K562 (cell line): ENCODE measurements at regions not wholly inside any gene's neighbourhood (a gene's known extent, or its start where the extent isn't known, plus 50 kb on each side); places are given as distances from the start of the nearest gene placed in this dataset.

Experiments
- ATAC-seq: fragments of 200-7000 bp; cut with Tn5 transposase; 3 replicates; pipeline ENCODE4 v1.9.1; 2020; ENCODE audit warnings: moderate library complexity
- BruUV-seq: library from RNA; stranded (reverse); fragments of 400-500 nt; replicated peaks from 2 replicates; lab custom pipeline; 2021; lab: Mats Ljungman, UMichigan
- CTCF ChIA-PET: fragments of 300-600 bp; formaldehyde crosslinking; extraction: SDS; loops from one replicate; lab custom pipeline; 2021; ENCODE audit warnings: low intra/inter-chr PET ratio; lab: Yijun Ruan, JAX
- POLR2A ChIA-PET: fragments of 300-600, 350-650 bp; sonication (Branson Sonifier 250); formaldehyde crosslinking; extraction: SDS; loops from one replicate; lab custom pipeline; 2021; ENCODE audit warnings: antibody characterized with exemption, inconsistent platforms; lab: Yijun Ruan, JAX
- DNase-seq, 4 experiments: peaks; one replicate each; pipeline versions ENCODE4 v3.0.0 to v3.0.0-alpha.2; 2011 to 2018; ENCODE audit warnings: low spot score in 3 of 4, mixed read lengths in 3 of 4; ENCODE audit errors: extremely low read depth in 1 of 4
- FAIRE-seq: peaks from 2 replicates; lab custom pipeline; 2011; peaks lifted over from hg19 to GRCh38; lab: Jason Lieb, UNC
- H2AFZ ChIP-seq: 2 replicates; pipeline ENCODE4 v1.6.0; 2011; ENCODE audit warnings: low read depth, low read length, control low read depth, inconsistent platforms
- H3K27ac ChIP-seq: fragments of 200-600 bp; 3 replicates; pipeline ENCODE4 v1.8.0; 2011; ENCODE audit warnings: low read depth, mild to moderate bottlenecking, control low read depth, inconsistent platforms, low read length, moderate library complexity, mixed read lengths; ENCODE audit errors: extremely low read depth
- H3K27me3 ChIP-seq, 2 experiments: fragments of 300-600 bp in 1 of 2; 2 replicates in 1 of 2; 3 replicates in 1 of 2; pipeline versions ENCODE4 v1.6.0 to v1.8.0; 2011; ENCODE audit warnings: inconsistent platforms in 2 of 2, low read length in 2 of 2, mild to moderate bottlenecking in 1 of 2, mixed read lengths in 1 of 2, moderate library complexity in 1 of 2; ENCODE audit not compliant: control insufficient read depth in 2 of 2, insufficient read depth in 2 of 2
- H3K36me3 ChIP-seq: fragments of 300-600 bp; 3 replicates; pipeline ENCODE4 v1.8.0; 2011; ENCODE audit warnings: mild to moderate bottlenecking, low read length, inconsistent platforms; ENCODE audit not compliant: control insufficient read depth, insufficient read depth
- H3K4me1 ChIP-seq, 2 experiments: fragments of 200-600 bp in 1 of 2; replicated peaks in 1 of 2; 2 replicates in 1 of 2; 3 replicates in 1 of 2; pipeline versions ENCODE4 v1.5.1 to v1.8.0; 2011; ENCODE audit warnings: inconsistent platforms in 2 of 2, low read length in 2 of 2, mild to moderate bottlenecking in 1 of 2, mixed read lengths in 1 of 2, moderate library complexity in 1 of 2; ENCODE audit not compliant: control insufficient read depth in 2 of 2, insufficient read depth in 2 of 2
- H3K4me2 ChIP-seq: 2 replicates; pipeline ENCODE4 v1.6.1; 2011; ENCODE audit warnings: low read length, control low read depth, inconsistent platforms, mixed read lengths; ENCODE audit not compliant: insufficient read depth
- H3K4me3 ChIP-seq: fragments of 200-600 bp; sonication (generic), shearing (Covaris generic); 2 replicates; pipeline ENCODE4 v1.5.1; 2016; ENCODE audit warnings: control low read depth, inconsistent platforms
- H3K79me2 ChIP-seq: fragments of 200-600 bp; 3 replicates; pipeline ENCODE4 v1.8.0; 2011; ENCODE audit warnings: low read length, inconsistent platforms; ENCODE audit not compliant: control insufficient read depth, insufficient read depth
- H3K9ac ChIP-seq, 2 experiments: 2 replicates each; pipeline versions ENCODE4 v1.6.0 to v1.6.1; 2011; ENCODE audit warnings: low read depth in 2 of 2, low read length in 2 of 2, control low read depth in 1 of 2, inconsistent platforms in 1 of 2, mild to moderate bottlenecking in 1 of 2, mixed read lengths in 1 of 2; ENCODE audit not compliant: insufficient read depth in 1 of 2
- H3K9me1 ChIP-seq: one replicate; pipeline ENCODE4 v1.6.0; 2011; ENCODE audit warnings: inconsistent platforms, mild to moderate bottlenecking, low read length, moderate library complexity; ENCODE audit not compliant: control insufficient read depth, insufficient read depth
- H3K9me3 ChIP-seq: replicated peaks from 2 replicates; pipeline ENCODE4 v1.5.1; 2011; ENCODE audit warnings: low read depth, low read length, inconsistent platforms; ENCODE audit not compliant: control insufficient read depth, insufficient read depth
- H4K20me1 ChIP-seq: replicated peaks from 2 replicates; pipeline ENCODE4 v1.6.1; 2011; ENCODE audit warnings: low read length, inconsistent platforms, mixed read lengths; ENCODE audit not compliant: control insufficient read depth, insufficient read depth
- HCFC1 ChIP-seq: IDR thresholded peaks from 2 replicates; pipeline ENCODE4 v1.6.1; 2012; ENCODE audit warnings: low read depth, low read length, improper control_type of control experiment
- MXI1 ChIP-seq: IDR thresholded peaks from 2 replicates; pipeline ENCODE4 v1.6.1; 2011; ENCODE audit warnings: low read depth, mild to moderate bottlenecking, improper control_type of control experiment, low read length
- POU5F1 ChIP-seq: fragments of 150-350 bp; IDR thresholded peaks from 2 replicates; pipeline ENCODE4 v1.6.1; 2014; ENCODE audit warnings: borderline replicate concordance, low read length, low read depth, mild to moderate bottlenecking; ENCODE audit not compliant: partially characterized antibody
- TBP ChIP-seq: optimal IDR thresholded peaks from 2 replicates; pipeline ENCODE3; 2011; ENCODE audit warnings: low read depth, low read length, improper control_type of control experiment
- ZNF384 ChIP-seq: IDR thresholded peaks from 2 replicates; pipeline ENCODE4 v1.6.1; 2012; ENCODE audit warnings: low read depth, low read length, improper control_type of control experiment
- WGBS: fragments of 100-300 bp; shearing (Covaris generic); methylation state at CpG from one replicate; pipeline ENCODE4 v1.1.6; 2016; ENCODE audit warnings: low coverage, mixed read lengths; ENCODE audit not compliant: insufficient coverage; ENCODE audit errors: missing lambda C conversion rate; 5-methylcytosine and 5-hydroxymethylcytosine counted together
- in situ Hi-C: fragments of 300-500 bp; cut with MboI; formaldehyde crosslinking; loops from 4 replicates; pipeline ENCODE4 v1.15.0; 2018; ENCODE audit warnings: inconsistent platforms, mixed read lengths
- intact Hi-C: fragments of 100-400 bp; cut with micrococcal nuclease; formaldehyde crosslinking; loops from 2 replicates; pipeline ENCODE4 v1.14.2; 2022
- TF ChIP-seq, protein P1 (sequence below): fragments of 250-450 bp; sonication (Bioruptor Pico); IDR thresholded peaks from 2 replicates; pipeline ENCODE4 v1.8.0; 2022; ENCODE audit warnings: inconsistent platforms
- TF ChIP-seq, protein P2 (sequence below): fragments of 250-450 bp; sonication (Bioruptor Pico); IDR thresholded peaks from 2 replicates; pipeline ENCODE4 v1.5.0; 2022; ENCODE audit warnings: mild to moderate bottlenecking

DNA sequence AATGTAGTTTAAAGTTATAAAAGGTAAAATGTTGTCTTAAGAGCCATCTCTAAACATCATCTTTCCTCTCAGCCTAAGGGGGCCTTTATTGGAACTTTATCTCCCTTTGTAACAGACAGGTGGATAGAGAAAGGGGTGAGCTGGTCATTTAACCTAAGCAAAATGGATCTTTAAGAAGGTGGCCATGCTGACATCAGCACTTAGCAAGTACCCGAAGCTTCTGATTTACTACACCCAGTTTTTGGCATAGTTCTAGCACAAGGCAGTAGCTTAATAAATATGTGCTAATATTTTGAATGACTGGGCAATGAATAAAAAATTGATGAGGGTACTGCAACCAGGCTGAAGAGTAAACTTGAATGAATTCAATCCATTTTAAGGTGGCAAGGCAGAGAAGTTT lies 172.7 kb downstream of the GABRG1 start:
- Histone ChIP-seq H3K9ac (no peak overlapping the region), H4K20me1 (no peaks in the 10 kb centered on the region)
- CTCF ChIA-PET: no interaction called here

More for the DNA sequence above, 172.7 kb downstream of the GABRG1 start:
- POLR2A ChIA-PET: no interaction called here
- H2AFZ ChIP-seq: no peak overlapping the region
- no peaks in the 10 kb centered on the region; the same call in 1 of the 2 replicates for H3K9me3 ChIP-seq
- in situ Hi-C loops: no loop called here
- no peak overlapping the region for H3K4me3 ChIP-seq
- H3K4me1 ChIP-seq: no peaks in the 10 kb centered on the region
- no peak overlapping the region for H3K4me2 ChIP-seq
- H3K79me2 ChIP-seq: no peaks in the 10 kb centered on the region
- no peaks in the 10 kb centered on the region for H3K9me1 ChIP-seq
- TF ChIP-seq POU5F1 (no peak), HCFC1 (no peak), MXI1 (no peak), TBP (no peak), ZNF384 (no peak)
- TF ChIP-seq, protein P1, sequence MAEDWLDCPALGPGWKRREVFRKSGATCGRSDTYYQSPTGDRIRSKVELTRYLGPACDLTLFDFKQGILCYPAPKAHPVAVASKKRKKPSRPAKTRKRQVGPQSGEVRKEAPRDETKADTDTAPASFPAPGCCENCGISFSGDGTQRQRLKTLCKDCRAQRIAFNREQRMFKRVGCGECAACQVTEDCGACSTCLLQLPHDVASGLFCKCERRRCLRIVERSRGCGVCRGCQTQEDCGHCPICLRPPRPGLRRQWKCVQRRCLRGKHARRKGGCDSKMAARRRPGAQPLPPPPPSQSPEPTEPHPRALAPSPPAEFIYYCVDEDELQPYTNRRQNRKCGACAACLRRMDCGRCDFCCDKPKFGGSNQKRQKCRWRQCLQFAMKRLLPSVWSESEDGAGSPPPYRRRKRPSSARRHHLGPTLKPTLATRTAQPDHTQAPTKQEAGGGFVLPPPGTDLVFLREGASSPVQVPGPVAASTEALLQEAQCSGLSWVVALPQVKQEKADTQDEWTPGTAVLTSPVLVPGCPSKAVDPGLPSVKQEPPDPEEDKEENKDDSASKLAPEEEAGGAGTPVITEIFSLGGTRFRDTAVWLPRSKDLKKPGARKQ (CRISPR knock-in tag): no peak
- TF ChIP-seq, protein P2, sequence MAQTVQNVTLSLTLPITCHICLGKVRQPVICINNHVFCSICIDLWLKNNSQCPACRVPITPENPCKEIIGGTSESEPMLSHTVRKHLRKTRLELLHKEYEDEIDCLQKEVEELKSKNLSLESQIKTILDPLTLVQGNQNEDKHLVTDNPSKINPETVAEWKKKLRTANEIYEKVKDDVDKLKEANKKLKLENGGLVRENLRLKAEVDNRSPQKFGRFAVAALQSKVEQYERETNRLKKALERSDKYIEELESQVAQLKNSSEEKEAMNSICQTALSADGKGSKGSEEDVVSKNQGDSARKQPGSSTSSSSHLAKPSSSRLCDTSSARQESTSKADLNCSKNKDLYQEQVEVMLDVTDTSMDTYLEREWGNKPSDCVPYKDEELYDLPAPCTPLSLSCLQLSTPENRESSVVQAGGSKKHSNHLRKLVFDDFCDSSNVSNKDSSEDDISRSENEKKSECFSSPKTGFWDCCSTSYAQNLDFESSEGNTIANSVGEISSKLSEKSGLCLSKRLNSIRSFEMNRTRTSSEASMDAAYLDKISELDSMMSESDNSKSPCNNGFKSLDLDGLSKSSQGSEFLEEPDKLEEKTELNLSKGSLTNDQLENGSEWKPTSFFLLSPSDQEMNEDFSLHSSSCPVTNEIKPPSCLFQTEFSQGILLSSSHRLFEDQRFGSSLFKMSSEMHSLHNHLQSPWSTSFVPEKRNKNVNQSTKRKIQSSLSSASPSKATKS: no peak
- ATAC-seq (no peak), FAIRE-seq (no peak), DNase-seq (no peak)
- H3K27me3 ChIP-seq: no peaks in the 10 kb centered on the region
- no TSS peak for BruUV-seq
- no peak overlapping the region for H3K27ac ChIP-seq
- 0% methylated on average over 1 of the region's 1 CpG for WGBS
- H3K36me3 ChIP-seq: no peaks in the 10 kb centered on the region
- intact Hi-C loops: no loop called here
